ENCODE measurements at regions not wholly inside any gene's neighbourhood (a gene's known extent, or its start where the extent isn't known, plus 50 kb on each side); places are given as distances from the start of the nearest gene placed in this dataset.

- no peak overlapping the region for H3K4me3 ChIP-seq (ENCODE audit: low read depth, poor library complexity, severe bottlenecking)
- 81% methylated on average over 4 of the region's 4 CpGs for WGBS, 2 donors
- intact Hi-C loops (cut with DNase I; ENCODE audit: low total_unique reads), result no loop called here
- TF ChIP-seq POLR2A (IDR thresholded peaks at IDR 0.05) (no peak), CTCF (IDR thresholded peaks at IDR 0.05) (no peak)
- DNase-seq (ENCODE audit: low spot score in 2 of 2), result no peak
Observed at GRCh38 chr15:58380280-58380945, 51.4 kb upstream of the LIPC start.

GRCh38 chr15:58381697-58382096 lies 50.1 kb upstream of the LIPC start:
- WGBS, 2 donors, result 85 to 97% methylated on average over 4 of the region's 4 CpGs
- TF ChIP-seq POLR2A (IDR thresholded peaks at IDR 0.05) (no peak), CTCF (IDR thresholded peaks at IDR 0.05) (no peak)
- no peak for DNase-seq (ENCODE audit: low spot score in 2 of 2)

More at GRCh38 chr15:58381697-58382096, 50.1 kb upstream of the LIPC start:
- intact Hi-C loops (cut with DNase I; ENCODE audit: low total_unique reads), result no loop called here
- H3K4me3 ChIP-seq (ENCODE audit: low read depth, poor library complexity, severe bottlenecking), result no peak overlapping the region
